IPS DF 4.7 (cell line): ENCODE measurements at regions not wholly inside any gene's neighbourhood (a gene's known extent, or its start where the extent isn't known, plus 50 kb on each side); places are given as distances from the start of the nearest gene placed in this dataset.
"Not testable (repeated sequence)": the region's sequence is repeated elsewhere in the genome, so short reads cannot be mapped to it uniquely, and the experiment has no call there.

Experiments used
- DNase-seq: peaks from one replicate; pipeline ENCODE4 v3.0.0-alpha.2; 2013; ENCODE audit warnings: low spot score; ENCODE audit errors: extremely low read depth

GRCh38 chr3:3902161-3902560, 102.9 kb downstream of the LRRN1 start:
- DNase-seq, result no peak

GRCh38 chr3:3906171-3906570, 106.9 kb downstream of the LRRN1 start:
- no peak for DNase-seq

- DNase-seq, result no peak
Measured at GRCh38 chr3:3907023-3907422, 107.8 kb downstream of the LRRN1 start.

GRCh38 chr3:3918763-3919162, 119.5 kb downstream of the LRRN1 start:
- no peak for DNase-seq

GRCh38 chr3:3919316-3919715, 120.1 kb downstream of the LRRN1 start:
- no peak for DNase-seq

GRCh38 chr3:3923619-3924018, 124.4 kb downstream of the LRRN1 start:
- DNase-seq, result no peak

GRCh38 chr3:3927198-3927597, 128.0 kb downstream of the LRRN1 start:
- DNase-seq, result no peak

- DNase-seq, result no peak
Measured at GRCh38 chr3:3927965-3928364, 128.7 kb downstream of the LRRN1 start.

- not testable (repeated sequence) for DNase-seq
Measured at GRCh38 chr3:3941380-3941779, 142.1 kb downstream of the LRRN1 start.

GRCh38 chr3:3951071-3951470, 151.8 kb downstream of the LRRN1 start:
- DNase-seq, result no peak

- no peak for DNase-seq
Measured at GRCh38 chr3:3951501-3951900, 152.3 kb downstream of the LRRN1 start.

- DNase-seq, result not testable (repeated sequence)
Measured at GRCh38 chr3:3962867-3963266, 163.6 kb downstream of the LRRN1 start.

- no peak for DNase-seq
Measured at GRCh38 chr3:3984053-3984452, 184.8 kb downstream of the LRRN1 start.

- DNase-seq, result no peak
Measured at GRCh38 chr3:3991598-3991997, 192.4 kb downstream of the LRRN1 start.

GRCh38 chr3:3992312-3992874, 193.2 kb downstream of the LRRN1 start:
- DNase-seq, result no peak

GRCh38 chr3:3998140-3998922, 199.1 kb downstream of the LRRN1 start:
- peak; percentile 82 for DNase-seq

GRCh38 chr3:3999340-3999739, 200.1 kb downstream of the LRRN1 start:
- DNase-seq, result not testable (repeated sequence)

GRCh38 chr3:4001976-4002375, 202.7 kb downstream of the LRRN1 start:
- DNase-seq, result no peak

GRCh38 chr3:4006288-4006687, 207.1 kb downstream of the LRRN1 start:
- DNase-seq, result no peak

GRCh38 chr3:4008205-4008604, 209.0 kb downstream of the LRRN1 start:
- DNase-seq, result no peak

GRCh38 chr3:4011166-4011565, 211.9 kb downstream of the LRRN1 start:
- no peak for DNase-seq

- no peak for DNase-seq
Measured at GRCh38 chr3:4015426-4015825, 216.2 kb downstream of the LRRN1 start.

- no peak for DNase-seq
Measured at GRCh38 chr3:4019501-4019900, 220.3 kb downstream of the LRRN1 start.
